GM21381 (cell line): ENCODE measurements at regions not wholly inside any gene's neighbourhood (a gene's known extent, or its start where the extent isn't known, plus 50 kb on each side); places are given as distances from the start of the nearest gene placed in this dataset.

ENCODE experiments used
- ATAC-seq: cut with Tn5 transposase; IDR thresholded peaks from one replicate; pipeline ENCODE4 v1.9.1; 2021; ENCODE audit warnings: mild to moderate bottlenecking, moderate library complexity; ENCODE audit not compliant: unreplicated experiment

DNA sequence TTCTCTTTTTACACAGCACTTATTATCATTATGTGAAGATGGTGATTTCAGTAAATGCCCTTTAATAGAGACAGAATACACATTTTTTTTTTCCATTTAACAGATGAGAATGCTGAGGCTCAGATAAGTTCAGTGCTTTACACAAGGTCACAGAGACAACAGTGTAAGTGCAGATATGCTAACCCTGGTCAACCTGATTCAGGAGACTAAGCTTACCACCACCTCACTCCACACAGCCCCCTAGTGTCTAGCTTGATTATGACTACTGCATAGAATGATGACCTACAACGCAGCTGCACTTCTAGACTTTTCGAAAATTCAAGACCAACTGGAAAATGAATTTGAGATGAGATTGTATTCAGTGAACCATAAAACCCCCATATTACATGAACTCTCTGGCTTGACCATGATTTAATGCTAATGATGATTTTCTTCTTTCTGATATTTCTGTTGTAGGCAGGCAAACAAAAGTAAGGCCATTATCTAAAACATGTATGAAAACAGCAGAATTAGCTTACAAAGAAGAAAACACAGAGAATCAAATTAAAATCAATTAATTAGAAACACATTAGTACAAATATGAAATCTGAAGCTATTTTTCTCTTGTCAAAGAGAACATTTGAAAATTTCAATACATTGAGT, 212.1 kb upstream of the PHACTR1 start:
- ATAC-seq = no peak

DNA sequence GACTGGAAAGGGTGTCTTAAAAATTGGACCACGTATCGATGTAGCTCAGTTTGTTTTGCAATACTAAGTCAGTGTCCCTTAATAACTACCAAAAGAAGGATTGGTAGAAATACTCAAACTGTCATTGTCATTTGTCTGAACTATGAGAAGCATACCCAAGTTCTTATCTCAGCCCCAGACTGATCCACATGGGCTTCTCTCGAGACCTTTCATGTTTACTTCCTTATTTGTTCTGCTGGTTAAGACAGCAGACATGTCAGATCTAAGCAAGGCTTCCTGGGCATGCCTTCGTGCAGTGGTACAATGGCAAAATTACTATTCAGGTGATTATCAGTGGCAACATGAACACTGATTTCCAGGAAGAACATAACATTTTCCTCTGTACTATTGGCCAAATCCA, 211.1 kb upstream of the PHACTR1 start:
- ATAC-seq = no peak

DNA sequence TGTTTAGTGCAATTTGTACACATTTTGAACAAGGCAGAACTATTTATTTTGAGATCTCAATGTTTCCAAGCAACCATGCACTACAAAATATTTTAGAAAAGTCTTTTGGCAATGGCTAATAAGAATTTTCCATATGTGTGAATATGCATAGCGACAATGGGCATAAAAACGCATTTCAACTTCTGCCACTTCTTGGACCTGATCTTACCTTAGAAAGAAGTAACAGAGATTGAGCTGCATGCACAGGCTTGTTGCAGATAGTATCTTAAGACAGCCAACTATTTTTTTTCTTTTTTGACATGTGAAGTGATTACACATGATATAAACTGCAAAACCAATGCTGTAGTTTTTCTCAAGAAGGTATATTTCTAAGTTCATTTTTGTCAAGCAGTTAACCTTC, 210.4 kb upstream of the PHACTR1 start:
- no peak for ATAC-seq

DNA sequence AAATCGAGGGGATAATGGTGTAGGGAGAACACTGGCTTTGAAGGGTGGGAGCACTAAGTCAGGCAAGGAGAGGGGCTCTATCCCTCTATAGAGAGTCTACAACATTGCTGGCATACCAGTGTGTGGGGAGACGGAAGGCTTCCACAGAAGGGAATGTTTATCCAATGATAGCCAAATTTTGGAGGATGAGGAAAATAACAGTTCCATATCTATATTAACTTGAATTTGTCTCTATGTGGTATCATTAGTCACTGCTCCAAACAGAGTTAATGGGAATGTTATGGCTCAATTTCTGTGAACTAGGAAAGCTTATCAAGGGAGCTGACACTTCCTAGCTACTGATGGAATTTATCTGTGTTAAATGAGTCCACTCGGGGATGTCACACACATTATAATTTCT, 208.9 kb upstream of the PHACTR1 start:
- no peak for ATAC-seq

DNA sequence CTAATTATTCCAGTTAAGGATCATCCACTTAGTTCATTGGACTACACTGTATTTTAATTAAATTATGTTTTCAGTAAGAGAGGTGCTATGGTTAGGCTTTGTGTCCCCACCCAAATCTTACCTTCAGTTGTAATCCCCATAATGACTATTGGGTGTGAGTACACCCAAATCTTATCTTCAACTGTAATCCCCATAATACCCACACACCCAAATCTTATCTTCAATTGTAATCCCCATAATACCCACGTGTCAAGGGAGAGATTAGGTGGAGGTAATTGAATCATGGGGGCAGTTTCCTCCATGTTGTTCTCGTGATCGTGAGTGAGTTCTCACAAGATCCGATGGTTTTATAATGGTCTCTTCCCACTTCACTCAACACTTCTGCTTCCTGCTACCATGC, 208.0 kb upstream of the PHACTR1 start:
- no peak for ATAC-seq

DNA sequence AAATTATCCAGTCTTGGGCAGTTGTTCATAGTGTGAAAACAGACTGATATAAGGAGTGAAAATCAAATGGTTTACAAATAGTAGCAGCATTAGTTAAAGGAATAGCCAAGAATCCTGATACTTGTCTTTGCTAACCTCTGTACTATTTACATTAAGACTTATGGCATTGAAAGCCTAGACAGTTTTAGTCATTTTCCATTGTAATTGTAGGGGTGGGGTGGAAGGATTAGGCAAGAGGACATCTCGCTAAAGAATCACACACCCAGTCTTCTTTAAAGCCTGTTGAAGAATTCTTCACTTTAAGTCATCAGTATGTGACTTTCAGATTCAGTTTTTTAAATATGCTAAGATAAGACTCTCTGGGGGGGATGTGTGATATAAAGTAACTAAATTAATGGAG, 207.5 kb upstream of the PHACTR1 start:
- ATAC-seq = no peak

DNA sequence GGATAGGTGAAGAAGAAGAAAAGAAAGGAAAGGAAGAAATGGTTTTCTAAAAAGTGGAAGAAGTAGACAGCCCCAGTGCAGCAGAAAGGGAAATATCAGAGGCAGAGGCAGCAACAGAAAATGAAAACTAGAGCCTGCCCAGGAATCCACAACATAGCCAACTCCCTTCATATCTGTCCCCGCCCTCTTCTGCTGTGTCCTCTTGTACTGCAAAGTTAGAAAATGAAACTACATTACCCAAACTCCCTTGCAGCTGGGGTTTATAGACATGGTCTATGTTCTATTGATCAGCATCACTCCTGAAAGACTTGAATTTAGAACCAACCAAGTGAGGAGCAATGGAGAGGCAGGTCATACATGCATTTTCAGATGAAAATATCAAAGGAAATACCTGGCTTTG, 200.5 kb upstream of the PHACTR1 start:
- no peak for ATAC-seq

DNA sequence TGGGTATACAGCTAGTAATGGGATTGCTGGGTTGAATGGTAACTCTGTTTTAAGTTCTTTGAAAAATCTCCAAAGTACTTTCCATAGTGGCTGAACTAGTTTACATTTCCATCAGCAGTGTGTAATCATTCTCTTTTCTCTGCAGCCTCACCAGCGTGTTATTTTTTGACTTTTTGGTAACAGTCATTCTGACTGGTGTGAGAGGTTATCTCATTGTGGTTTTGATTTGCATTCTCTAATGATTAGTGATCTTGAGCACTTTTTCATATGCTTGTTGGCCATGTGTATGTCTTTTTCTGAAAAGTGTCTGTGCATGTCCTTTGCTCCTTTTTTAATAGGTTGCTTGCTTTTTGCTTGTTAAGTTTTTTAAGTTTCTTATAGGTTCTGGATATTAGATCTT, 194.2 kb upstream of the PHACTR1 start:
- no peak for ATAC-seq

DNA sequence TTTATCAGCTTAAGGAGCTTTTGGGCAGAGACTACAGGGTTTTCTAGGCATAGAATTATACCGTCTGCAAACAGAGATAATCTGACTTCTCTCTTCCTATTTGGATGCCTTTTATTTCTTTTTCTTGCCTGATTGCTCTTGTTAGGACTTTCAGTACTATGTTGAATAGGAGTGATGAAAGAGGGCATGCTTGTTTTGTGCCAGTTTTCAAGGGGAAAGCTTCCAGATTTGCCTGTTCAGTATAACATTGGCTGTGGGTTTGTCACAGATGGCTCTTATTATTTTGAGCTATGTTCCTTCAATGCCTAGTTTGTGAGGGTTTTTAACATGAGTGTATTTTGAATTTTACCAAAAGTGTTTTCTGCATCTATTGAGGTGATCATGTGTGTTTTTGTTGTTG, 192.8 kb upstream of the PHACTR1 start:
- no peak for ATAC-seq

DNA sequence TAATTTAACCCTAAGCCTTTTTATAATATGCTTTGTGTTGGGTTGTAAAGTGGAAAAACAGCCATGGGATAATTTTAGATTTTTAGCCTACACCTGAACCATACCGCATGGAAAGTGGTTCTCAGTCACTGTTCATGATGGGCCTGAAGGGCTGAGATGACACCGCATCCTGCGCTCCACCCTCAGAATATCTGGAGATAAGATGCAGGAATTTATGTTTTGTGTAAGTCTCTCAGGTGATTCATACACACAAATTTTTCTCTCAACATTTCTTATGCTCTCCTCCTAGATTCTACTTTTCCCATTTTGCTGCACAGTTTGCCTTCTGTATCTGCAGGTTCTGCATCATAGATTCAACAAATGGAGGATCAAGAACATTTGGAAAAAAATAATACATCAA, 191.3 kb upstream of the PHACTR1 start:
- no peak for ATAC-seq

DNA sequence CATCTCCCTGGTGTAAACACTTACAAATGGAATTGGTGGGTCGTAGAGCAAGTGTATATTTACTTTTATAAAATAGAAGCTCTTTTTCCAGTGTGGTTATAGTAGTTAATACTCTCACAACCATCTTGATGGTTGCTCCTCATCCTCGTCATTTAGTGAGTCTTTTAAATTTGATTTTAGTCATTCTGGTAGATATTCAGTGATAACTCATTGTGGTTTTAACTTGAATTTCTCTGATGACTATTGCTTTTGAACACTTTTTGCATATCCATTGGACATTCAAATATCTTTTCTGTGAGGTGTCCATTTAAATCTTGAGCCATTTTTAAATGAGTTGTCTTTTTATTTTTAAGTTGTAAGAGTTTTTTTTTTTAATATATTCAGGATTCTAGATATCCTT, 189.2 kb upstream of the PHACTR1 start:
- ATAC-seq = no peak

DNA sequence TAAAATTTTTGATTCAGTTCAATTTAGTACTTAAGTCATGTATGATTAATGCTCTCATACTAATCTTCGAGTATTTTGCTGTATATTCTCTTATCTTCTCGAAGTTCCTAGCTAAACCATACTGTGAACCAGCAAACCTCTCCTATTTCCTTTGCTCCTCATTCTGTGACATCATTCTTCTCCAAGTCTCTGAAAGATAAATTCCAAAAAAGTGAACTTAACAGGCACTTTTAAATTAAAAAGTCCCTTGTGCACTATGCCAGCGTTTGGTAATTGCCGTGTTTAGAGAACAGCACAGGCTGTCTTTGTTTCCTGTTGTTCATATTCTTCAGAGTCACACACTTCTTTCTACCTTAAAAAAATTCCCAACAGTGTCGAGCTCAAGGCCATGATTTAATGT, 188.4 kb upstream of the PHACTR1 start:
- ATAC-seq = no peak

DNA sequence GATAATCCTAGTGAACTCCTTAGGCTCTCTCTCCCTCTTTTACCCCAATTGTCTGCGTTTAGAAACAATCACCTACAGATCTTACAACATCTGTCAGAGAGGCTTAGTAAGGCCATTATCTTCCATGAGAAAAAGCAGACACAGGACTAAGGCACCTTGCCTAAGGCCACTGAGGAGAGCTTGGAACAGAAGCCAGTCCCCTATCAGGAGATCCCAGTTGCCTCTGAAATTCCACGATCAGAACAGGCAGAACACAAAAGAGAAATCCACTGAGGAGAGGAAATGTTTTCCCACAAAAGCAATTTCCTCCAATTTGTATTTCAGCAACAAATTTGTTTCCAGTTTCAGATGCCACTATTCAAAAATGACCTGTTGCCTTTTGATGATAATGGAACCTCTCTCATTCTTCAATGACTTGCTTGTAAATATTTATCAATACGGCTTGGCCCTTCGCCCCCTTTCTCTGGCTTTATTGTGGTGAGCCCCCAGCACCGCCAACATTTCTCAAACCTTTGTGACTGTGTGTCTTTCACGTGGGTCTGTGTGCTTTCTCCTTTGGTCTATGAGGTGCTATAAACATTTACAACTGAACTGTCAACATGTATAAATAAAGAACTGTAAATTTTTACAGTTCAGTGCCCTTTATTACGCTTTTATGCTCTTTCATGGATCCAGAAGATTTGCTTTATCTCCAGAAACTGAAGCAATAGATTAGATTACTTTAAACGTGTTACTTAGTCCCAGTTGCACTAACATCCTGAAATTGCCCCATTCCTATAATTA, 187.8 kb upstream of the PHACTR1 start:
- no peak for ATAC-seq

DNA sequence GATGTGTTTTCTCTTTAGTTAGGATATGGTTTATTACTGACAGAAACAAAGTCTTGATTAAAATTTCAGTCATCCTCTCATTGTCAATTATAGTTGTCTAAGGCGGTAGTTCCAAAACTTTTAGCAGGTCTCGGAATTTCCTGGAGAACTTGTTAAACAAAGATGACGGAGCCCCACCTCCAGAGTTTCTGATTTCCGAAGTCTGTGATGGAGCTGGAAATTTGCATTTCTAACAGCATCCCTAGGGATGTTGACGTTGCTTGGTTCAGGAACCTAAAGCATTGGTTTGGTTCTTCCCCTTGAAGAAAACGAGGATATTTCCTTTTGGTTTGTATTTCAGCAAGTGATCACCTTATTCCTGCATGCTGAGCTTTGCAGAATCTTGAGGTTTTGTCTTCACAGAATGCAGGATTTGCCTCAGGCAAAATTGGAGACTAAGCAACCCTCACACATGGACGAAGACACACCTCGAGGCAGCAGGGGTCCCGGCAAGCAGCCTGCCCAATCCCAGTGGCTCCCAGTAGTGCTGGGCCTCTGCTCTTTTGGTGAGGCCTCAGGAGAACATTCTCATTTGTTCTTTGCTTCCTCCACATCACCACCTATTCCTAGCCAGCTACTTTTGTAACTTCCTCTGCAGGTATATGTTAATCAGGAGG, 187.1 kb upstream of the PHACTR1 start:
- ATAC-seq = no peak

DNA sequence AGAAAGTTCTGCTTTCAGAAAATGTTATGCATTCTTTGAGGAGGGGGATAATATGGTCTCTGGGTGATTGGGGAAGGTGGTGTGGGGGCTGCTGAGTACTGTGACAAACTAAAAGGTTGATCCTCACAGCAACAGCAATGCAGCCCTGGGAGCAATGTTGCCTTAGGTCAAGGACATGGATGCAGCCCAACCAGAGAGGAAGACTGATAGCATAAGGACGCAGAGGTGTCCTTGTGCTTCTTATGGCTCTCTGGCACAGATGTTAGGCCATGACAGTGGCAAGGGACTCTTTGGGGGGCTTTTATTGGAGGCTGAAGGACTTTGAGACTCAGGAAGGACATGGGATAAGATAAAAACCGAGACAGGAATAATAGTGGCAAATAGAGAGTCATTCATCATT, 186.2 kb upstream of the PHACTR1 start:
- ATAC-seq = no peak

DNA sequence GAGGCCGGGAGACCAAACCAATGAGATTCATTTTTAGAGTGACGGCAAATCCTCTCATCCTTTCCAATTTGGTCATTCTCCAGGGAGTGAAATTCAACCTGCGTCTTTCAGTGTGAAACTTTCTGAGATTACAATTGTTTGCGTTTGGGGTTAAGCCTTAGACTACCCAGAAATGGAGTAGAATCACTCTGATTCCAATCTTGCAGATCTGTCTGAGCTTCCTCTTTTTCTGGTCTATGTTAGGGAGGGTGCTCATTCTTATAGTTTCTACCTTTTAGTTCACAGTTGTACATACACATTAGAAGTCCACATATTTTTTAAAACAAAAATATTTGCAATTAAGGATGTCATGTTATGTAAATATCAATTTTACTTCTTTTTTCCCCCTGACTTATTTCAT, 183.0 kb upstream of the PHACTR1 start:
- no peak for ATAC-seq

DNA sequence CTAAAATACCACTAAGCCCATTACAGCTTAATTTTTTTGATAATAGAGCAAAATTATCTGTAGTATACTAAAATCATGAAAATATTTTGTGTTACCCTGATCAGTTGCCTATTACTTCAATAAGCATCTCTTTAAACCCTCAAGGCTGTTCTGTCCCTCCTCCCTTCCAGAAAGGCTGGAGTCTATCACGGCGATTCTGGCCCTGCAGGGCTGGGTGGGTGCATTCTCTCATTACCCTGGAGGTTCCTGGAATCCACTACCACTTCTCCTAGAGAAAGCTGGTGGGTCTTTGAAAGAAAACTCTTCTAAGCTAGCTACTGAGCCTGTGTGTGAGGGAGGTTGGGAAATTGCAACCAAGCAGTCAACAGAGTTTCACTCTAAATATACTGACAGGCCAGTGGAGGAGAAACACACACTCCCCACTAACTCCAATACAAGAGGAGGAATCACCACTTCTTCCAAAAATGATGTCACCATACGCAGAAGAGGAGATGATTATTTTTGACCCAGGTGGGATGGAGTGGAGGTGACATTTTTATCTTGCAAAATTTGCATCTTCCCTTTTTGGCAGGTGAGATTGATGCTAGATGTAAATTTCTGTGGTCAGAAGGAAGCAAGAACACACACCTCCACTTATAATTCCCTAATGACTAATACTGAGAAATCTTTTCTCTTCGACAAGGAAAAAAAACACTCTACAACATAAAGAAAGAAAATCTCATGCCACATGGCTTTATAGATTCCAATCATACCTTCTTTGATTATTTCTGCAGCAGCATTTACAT, 182.3 kb upstream of the PHACTR1 start:
- ATAC-seq = no peak

DNA sequence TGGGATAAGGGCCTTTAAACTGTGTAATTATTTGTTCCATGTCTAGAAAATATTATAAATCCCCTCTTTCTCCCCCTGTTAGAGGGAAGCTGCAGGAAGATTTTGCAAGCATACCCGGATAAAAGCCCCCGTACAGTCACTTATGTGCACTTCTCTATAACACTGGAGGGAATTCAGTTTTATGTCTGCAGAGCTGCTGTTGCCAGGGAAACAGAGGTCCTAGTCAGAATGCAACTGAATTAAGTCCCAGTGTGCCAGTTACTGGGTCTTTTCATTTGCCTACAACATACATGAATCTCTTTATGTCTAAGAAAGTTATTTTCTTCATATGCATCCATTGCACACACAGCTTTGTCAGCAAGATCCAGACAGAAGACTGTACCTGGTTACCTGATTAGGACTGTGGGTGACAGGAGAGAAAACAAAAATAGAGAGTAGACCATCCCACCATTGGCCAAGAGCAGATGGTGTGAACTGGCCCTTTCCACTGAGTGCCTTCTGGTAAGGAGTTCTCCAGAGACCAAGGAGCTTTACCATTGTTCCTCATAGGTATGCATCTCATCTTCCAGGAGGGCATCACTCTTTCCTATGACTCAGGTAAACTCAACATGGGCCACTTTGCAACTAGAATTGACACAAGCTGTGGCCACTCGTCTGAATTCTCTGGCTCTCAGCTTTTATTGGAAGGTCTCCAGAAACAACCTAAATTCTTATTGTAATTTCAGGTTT, 180.8 kb upstream of the PHACTR1 start:
- no peak for ATAC-seq

DNA sequence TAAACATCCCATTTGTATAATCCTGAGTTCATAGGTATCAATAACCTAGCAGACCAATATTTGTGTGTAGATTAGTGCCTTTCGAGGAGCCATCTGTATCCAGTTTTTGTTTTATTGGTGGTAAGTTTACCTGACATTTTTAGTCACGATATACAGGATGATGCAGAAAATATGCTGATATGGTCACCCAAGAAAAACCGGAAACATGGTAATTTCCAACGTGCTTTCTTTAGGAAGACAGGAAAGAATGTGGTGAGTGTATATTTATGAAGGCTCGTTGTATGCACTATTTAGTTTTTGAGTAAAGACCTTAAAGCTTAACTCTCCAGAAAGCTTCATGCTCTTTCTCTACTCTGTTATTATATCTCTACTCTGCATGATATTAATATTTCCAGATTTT, 180.2 kb upstream of the PHACTR1 start:
- no peak for ATAC-seq

DNA sequence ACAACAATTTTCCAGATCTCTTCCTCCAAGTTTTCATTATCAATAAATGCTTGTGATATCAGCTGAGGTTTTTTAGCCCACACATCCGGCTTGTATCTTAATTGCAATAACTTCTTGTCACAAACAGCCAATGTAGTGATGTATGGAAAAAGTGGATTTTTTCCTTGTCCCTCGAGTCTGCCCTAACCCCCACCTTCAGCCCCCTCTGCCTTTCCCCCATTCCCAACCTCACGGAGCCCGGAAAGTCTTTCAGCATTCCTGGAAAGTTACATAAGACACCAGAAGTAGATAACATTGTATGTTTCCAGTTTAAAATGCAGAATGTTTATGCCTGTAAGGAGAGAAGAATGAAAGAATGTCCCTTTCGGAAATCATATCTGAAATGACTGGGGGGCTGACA, 179.2 kb upstream of the PHACTR1 start:
- no peak for ATAC-seq

DNA sequence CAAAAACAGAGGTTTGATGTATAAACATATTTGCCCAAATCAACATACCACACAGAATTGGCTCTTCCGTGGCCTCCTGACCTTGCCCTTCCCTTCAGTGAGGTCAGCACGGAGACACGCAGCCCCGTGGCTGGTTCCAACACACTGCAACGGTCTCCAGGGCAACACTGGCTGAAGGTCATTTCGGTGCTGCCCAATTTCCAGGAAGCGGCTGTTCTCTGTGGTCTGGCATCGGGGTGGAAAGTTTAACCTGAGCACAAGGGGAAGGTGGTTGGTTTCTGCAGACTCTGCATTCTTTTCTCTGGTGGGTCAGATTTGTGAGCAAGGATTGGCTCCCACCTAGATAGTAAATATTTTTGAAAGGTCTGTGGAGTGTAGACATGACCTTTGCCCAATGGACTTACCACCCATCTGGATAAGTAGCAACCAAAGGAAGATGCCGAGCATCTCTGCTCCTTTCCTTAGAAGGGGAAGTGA, 177.6 kb upstream of the PHACTR1 start:
- no peak for ATAC-seq
